ENCODE measurements at regions not wholly inside any gene's neighbourhood (a gene's known extent, or its start where the extent isn't known, plus 50 kb on each side); places are given as distances from the start of the nearest gene placed in this dataset.

GRCh38 chr21:39123375-39123774, 59.9 kb downstream of the PSMG1 start (continued):
- TF ChIP-seq MAFK (IDR thresholded peaks at IDR 0.05; ENCODE audit: low read depth, low read length) = no peak

- no peak overlapping the region for H4K8ac ChIP-seq (ENCODE audit: low read depth in 2 of 2, low read length in 2 of 2)
- H3K4ac ChIP-seq (ENCODE audit: low read depth, low read length) = no peak overlapping the region
- no peak overlapping the region for H2BK5ac ChIP-seq (ENCODE audit: low read depth, low read length, poor library complexity, severe bottlenecking)
- no peak overlapping the region for H3K4me3 ChIP-seq (ENCODE audit: insufficient read depth, low read depth, low read length)
- no peak overlapping the region for H3K56ac ChIP-seq (ENCODE audit: extremely low read depth, insufficient read depth, low read length)
- H4K20me1 ChIP-seq (ENCODE audit: insufficient read depth, low read length) = no peaks in the 10 kb centered on the region
- WGBS, 2 experiments (ENCODE audit: extremely low coverage in 2 of 2, insufficient read length in 1 of 2) = 96% methylated on average over 5 of the region's 7 CpGs; no CpG with 5 or more reads in 1 of the 2 experiments
- H3K18ac ChIP-seq (ENCODE audit: low read depth, low read length) = no peak overlapping the region
- no peak overlapping the region for H2AK9ac ChIP-seq (replicated peaks; ENCODE audit: low read depth, low read length, poor library complexity)
- H3K4me2 ChIP-seq (ENCODE audit: low read depth, low read length) = no peak overlapping the region
- H2BK120ac ChIP-seq (ENCODE audit: low read depth, low read length) = peak overlapping the region; percentile 13; the same call in 1 of the 2 replicates
- in situ Hi-C loops (cut with MboI; ENCODE audit: low sequenced_read_pairs) = loop anchor here (10.0 kb wide), 1 partner anchor 387 kb away; no protein-coding TSS in a partner anchor
- CTCF ChIA-PET = no interaction called here
- H3K9ac ChIP-seq (ENCODE audit: low read depth, low read length) = no peak overlapping the region
- peak overlapping the region; percentile 25; the same call in 1 of the 2 replicates for H2AK5ac ChIP-seq (ENCODE audit: low read depth, low read length)
- peaks cover 7% of the 10 kb centered on the region for H3K9me1 ChIP-seq (ENCODE audit: insufficient read depth, low read length)
- H3K36me3 ChIP-seq (ENCODE audit: control insufficient read depth, insufficient read depth, low read length) = no peaks in the 10 kb centered on the region
- no peak overlapping the region for H3K23ac ChIP-seq (ENCODE audit: low read depth, low read length)
- POLR2A ChIA-PET (ENCODE audit: unreplicated experiment) = no interaction called here
- H3K4me1 ChIP-seq (ENCODE audit: control insufficient read depth, insufficient read depth, low read length) = peaks cover 4% of the 10 kb centered on the region; the same call in 1 of the 2 replicates
- no peaks in the 10 kb centered on the region for H3K79me1 ChIP-seq (ENCODE audit: low read depth in 1 of 2, low read length in 2 of 2)
- dilution Hi-C loops (cut with HindIII; ENCODE audit: low sequenced_read_pairs, unreplicated experiment) = no loop called here
- H2BK15ac ChIP-seq (ENCODE audit: low read depth, low read length) = no peak overlapping the region
- H4K91ac ChIP-seq (ENCODE audit: insufficient read depth, low read depth, low read length) = no peak overlapping the region
- no peaks in the 10 kb centered on the region for H3K9me3 ChIP-seq (ENCODE audit: control insufficient read depth, insufficient read depth, low read length)
- ATAC-seq (ENCODE audit: low read depth) = no peak
- H4K5ac ChIP-seq (ENCODE audit: low read depth, low read length) = no peak overlapping the region
- no peak for DNase-seq
- no peak overlapping the region for H3K14ac ChIP-seq (replicated peaks; ENCODE audit: low read depth, low read length)
- no TSS peak for BruUV-seq (replicated peaks)
- H3K27ac ChIP-seq (ENCODE audit: insufficient read depth, low read length) = no peak overlapping the region
- no peaks in the 10 kb centered on the region for H3K27me3 ChIP-seq (ENCODE audit: control insufficient read depth, insufficient read depth, low read length)
- H2AFZ ChIP-seq (replicated peaks; ENCODE audit: low read length, poor library complexity) = no peak overlapping the region
- H2BK20ac ChIP-seq (ENCODE audit: low read depth, low read length) = no peak overlapping the region
- intact Hi-C loops (cut with micrococcal nuclease) = no loop called here
- TF ChIP-seq CEBPB (IDR thresholded peaks at IDR 0.05; ENCODE audit: low read depth, low read length) = no peak
- no peak for TF ChIP-seq POLR2A (IDR thresholded peaks at IDR 0.05; ENCODE audit: low read depth, low read length)
- TF ChIP-seq BHLHE40 (IDR thresholded peaks at IDR 0.05; ENCODE audit: low read depth, low read length) = no peak
- TF ChIP-seq NFE2L2 (IDR thresholded peaks at IDR 0.05; ENCODE audit: low read depth, low read length) = no peak
- no peak for TF ChIP-seq CHD1 (IDR thresholded peaks at IDR 0.05; ENCODE audit: low read depth, low read length)
- no peak for TF ChIP-seq RFX5 (IDR thresholded peaks at IDR 0.05; ENCODE audit: low read depth, low read length)
- no peak for TF ChIP-seq ELK1 (IDR thresholded peaks at IDR 0.05; ENCODE audit: borderline replicate concordance, low read depth, low read length)
- TF ChIP-seq RCOR1 (IDR thresholded peaks at IDR 0.05; ENCODE audit: insufficient replicate concordance, low read length) = no peak
- no peak for TF ChIP-seq RAD21 (IDR thresholded peaks at IDR 0.05; ENCODE audit: low read length)
- TF ChIP-seq MAZ (IDR thresholded peaks at IDR 0.05; ENCODE audit: borderline replicate concordance, low read depth, low read length) = no peak
- TF ChIP-seq CTCF (conservative IDR thresholded peaks at IDR 0.05; ENCODE audit: low read depth, low read length) = no peak
- no peak for TF ChIP-seq FOS (IDR thresholded peaks at IDR 0.05; ENCODE audit: low read depth, low read length)
- no peak for TF ChIP-seq USF2 (IDR thresholded peaks at IDR 0.05; ENCODE audit: low read depth, low read length)
Measured at GRCh38 chr21:39121600-39122355, 61.5 kb downstream of the PSMG1 start.
